Keratinocyte (primary cell): ENCODE measurements at regions not wholly inside any gene's neighbourhood (a gene's known extent, or its start where the extent isn't known, plus 50 kb on each side); places are given as distances from the start of the nearest gene placed in this dataset.

ENCODE experiments used
- DNase-seq: peaks from one replicate; pipeline ENCODE4 v3.0.0-alpha.2; 2011; ENCODE audit warnings: low read depth, missing footprints, low spot score
- FAIRE-seq: peaks from 2 replicates; lab custom pipeline; 2011; peaks lifted over from hg19 to GRCh38; lab: Jason Lieb, UNC
- H2AFZ ChIP-seq: 2 replicates; pipeline ENCODE4 v1.6.0; 2012; ENCODE audit warnings: low read length, control low read depth, inconsistent platforms; ENCODE audit not compliant: control insufficient read depth
- H3K27ac ChIP-seq: 2 replicates; pipeline ENCODE4 v1.5.1; 2011; ENCODE audit warnings: low read length; ENCODE audit not compliant: control insufficient read depth, insufficient read depth
- H3K27me3 ChIP-seq: 3 replicates; pipeline ENCODE4 v1.6.0; 2011; ENCODE audit warnings: low read length; ENCODE audit not compliant: control insufficient read depth, insufficient read depth; ENCODE audit errors: extremely low read depth
- H3K36me3 ChIP-seq, 2 experiments: 2 replicates in 1 of 2; 3 replicates in 1 of 2; pipeline ENCODE4 v1.5.1; 2011; ENCODE audit warnings: low read length in 2 of 2, mild to moderate bottlenecking in 1 of 2; ENCODE audit not compliant: control insufficient read depth in 2 of 2, insufficient read depth in 2 of 2; ENCODE audit errors: extremely low read depth in 1 of 2
- H3K4me1 ChIP-seq: 3 replicates; pipeline ENCODE4 v1.5.1; 2011; ENCODE audit warnings: low read length; ENCODE audit not compliant: control insufficient read depth, insufficient read depth; ENCODE audit errors: extremely low read depth
- H3K4me2 ChIP-seq: 3 replicates; pipeline ENCODE4 v1.6.0; 2011; ENCODE audit warnings: low read depth, low read length; ENCODE audit not compliant: control insufficient read depth, insufficient read depth; ENCODE audit errors: extremely low read depth
- H3K4me3 ChIP-seq, 3 experiments: fragments of 200-600 bp in 1 of 3; sonication (generic) in 1 of 3; 2 replicates in 2 of 3; 3 replicates in 1 of 3; pipeline ENCODE4 v1.5.1; 2011 to 2016; ENCODE audit warnings: low read length in 3 of 3, mild to moderate bottlenecking in 3 of 3, control low read depth in 2 of 3, inconsistent platforms in 1 of 3, low read depth in 1 of 3, mixed read lengths in 1 of 3, mixed run types in 1 of 3, moderate library complexity in 1 of 3; ENCODE audit not compliant: control insufficient read depth in 2 of 3, insufficient read depth in 2 of 3; ENCODE audit errors: extremely low read depth in 1 of 3
- H3K79me2 ChIP-seq: 2 replicates; pipeline ENCODE4 v1.6.0; 2012; ENCODE audit warnings: low read length; ENCODE audit not compliant: control insufficient read depth, insufficient read depth
- H3K9ac ChIP-seq: 3 replicates; pipeline ENCODE4 v1.6.0; 2011; ENCODE audit warnings: low read length; ENCODE audit not compliant: control insufficient read depth, insufficient read depth; ENCODE audit errors: extremely low read depth
- H3K9me1 ChIP-seq: 3 replicates; pipeline ENCODE4 v1.6.0; 2011; ENCODE audit warnings: low read length; ENCODE audit not compliant: control insufficient read depth, insufficient read depth; ENCODE audit errors: extremely low read depth
- H3K9me3 ChIP-seq: 2 replicates; pipeline ENCODE4 v1.5.1; 2012; ENCODE audit warnings: low read depth, low read length; ENCODE audit not compliant: control insufficient read depth
- H4K20me1 ChIP-seq: 3 replicates; pipeline ENCODE4 v1.6.0; 2011; ENCODE audit warnings: low read length; ENCODE audit not compliant: control insufficient read depth, insufficient read depth; ENCODE audit errors: extremely low read depth
- EZH2 ChIP-seq: IDR thresholded peaks from one replicate; pipeline ENCODE4 v1.6.1; 2012; ENCODE audit warnings: inconsistent platforms, mild to moderate bottlenecking, low read length, moderate library complexity
- dilution Hi-C: fragments of 300-500 bp; cut with MboI; formaldehyde crosslinking; loops from one replicate; pipeline ENCODE4 v1.7.0; 2020; ENCODE audit warnings: low sequenced_read_pairs; ENCODE audit not compliant: extremely low pct_ligation_motif_present
- TF ChIP-seq, protein P1 (sequence below), 3 experiments: IDR thresholded peaks in 1 of 3; conservative IDR thresholded peaks in 1 of 3; optimal IDR thresholded peaks in 1 of 3; 2 replicates in 2 of 3; 3 replicates in 1 of 3; pipeline versions ENCODE3 to v1.5.1; 2011; ENCODE audit warnings: low read length in 3 of 3, mild to moderate bottlenecking in 3 of 3, moderate library complexity in 2 of 3, control low read depth in 1 of 3, inconsistent platforms in 1 of 3; ENCODE audit not compliant: insufficient read depth in 2 of 3; ENCODE audit errors: extremely low read depth in 1 of 3

DNA sequence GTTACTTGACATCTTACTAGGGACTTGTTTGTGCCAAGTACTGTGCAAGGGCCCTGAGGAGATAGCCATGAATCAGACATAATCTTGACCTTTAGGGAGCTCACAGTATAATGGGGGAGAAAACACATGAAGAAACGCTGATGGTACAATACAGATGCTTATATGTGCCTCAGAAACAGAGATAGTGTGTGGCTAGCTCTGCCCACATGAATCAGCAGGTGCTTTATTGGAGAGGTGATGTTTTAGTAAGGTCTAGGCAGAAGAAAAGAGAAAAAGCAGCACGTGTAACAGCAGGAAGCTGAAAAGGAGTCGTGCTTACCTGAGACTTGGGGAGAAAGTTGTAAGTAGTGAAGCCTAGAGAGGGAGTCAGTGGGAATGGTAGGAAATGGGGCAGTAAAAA, 60.6 kb upstream of the LMO4 start:
- Histone ChIP-seq H3K4me2 (no peak overlapping the region), H3K36me3 (no peaks in the 10 kb centered on the region), H4K20me1 (no peaks in the 10 kb centered on the region), H3K79me2 (no peaks in the 10 kb centered on the region), H3K9ac (no peak overlapping the region), H2AFZ (no peak overlapping the region), H3K4me3 (no peak overlapping the region), H3K4me1 (no peaks in the 10 kb centered on the region), H3K27ac (no peak overlapping the region), H3K9me3 (no peaks in the 10 kb centered on the region), H3K9me1 (no peaks in the 10 kb centered on the region), H3K27me3 (no peaks in the 10 kb centered on the region)
- TF ChIP-seq, protein P1, sequence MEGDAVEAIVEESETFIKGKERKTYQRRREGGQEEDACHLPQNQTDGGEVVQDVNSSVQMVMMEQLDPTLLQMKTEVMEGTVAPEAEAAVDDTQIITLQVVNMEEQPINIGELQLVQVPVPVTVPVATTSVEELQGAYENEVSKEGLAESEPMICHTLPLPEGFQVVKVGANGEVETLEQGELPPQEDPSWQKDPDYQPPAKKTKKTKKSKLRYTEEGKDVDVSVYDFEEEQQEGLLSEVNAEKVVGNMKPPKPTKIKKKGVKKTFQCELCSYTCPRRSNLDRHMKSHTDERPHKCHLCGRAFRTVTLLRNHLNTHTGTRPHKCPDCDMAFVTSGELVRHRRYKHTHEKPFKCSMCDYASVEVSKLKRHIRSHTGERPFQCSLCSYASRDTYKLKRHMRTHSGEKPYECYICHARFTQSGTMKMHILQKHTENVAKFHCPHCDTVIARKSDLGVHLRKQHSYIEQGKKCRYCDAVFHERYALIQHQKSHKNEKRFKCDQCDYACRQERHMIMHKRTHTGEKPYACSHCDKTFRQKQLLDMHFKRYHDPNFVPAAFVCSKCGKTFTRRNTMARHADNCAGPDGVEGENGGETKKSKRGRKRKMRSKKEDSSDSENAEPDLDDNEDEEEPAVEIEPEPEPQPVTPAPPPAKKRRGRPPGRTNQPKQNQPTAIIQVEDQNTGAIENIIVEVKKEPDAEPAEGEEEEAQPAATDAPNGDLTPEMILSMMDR (optimal IDR thresholded peaks at IDR 0.05 in 1 of 3, IDR thresholded peaks at IDR 0.05 in 1 of 3, conservative IDR thresholded peaks at IDR 0.05 in 1 of 3; ENCODE audit: extremely low read depth in 1 of 3, insufficient read depth in 2 of 3, low read length in 3 of 3) = no peak
- TF ChIP-seq EZH2 = no peak
- FAIRE-seq (no peak), DNase-seq (no peak)
- dilution Hi-C loops = no loop called here

DNA sequence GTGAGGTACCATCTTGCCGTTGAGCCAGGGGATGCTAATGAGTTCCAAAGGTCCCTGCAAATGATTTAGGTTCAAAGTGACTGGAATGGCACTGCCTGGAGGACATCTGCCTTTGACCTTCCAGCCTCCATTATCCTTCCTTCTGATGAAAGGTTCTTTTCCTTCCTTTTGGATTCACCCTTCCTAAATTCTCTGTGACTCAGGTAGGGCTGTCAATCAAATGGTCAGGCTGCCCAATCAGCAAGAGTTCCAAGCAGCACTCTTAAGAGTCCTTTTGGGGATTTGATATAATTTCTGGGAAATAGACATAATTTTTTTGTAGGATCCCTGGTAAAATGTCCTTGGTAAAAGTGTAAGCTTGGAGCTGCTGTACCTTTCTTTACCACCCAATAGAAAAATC, 58.8 kb upstream of the LMO4 start:
- Histone ChIP-seq H3K9me3 (no peaks in the 10 kb centered on the region), H3K9me1 (no peaks in the 10 kb centered on the region), H4K20me1 (no peaks in the 10 kb centered on the region), H3K4me3 (no peak overlapping the region), H3K79me2 (no peaks in the 10 kb centered on the region), H3K4me1 (peaks cover under 1% of the 10 kb centered on the region), H3K4me2 (no peak overlapping the region), H3K36me3 (no peaks in the 10 kb centered on the region), H3K27ac (no peak overlapping the region), H3K27me3 (no peaks in the 10 kb centered on the region), H2AFZ (no peak overlapping the region), H3K9ac (no peak overlapping the region)
- DNase-seq (no peak), FAIRE-seq (no peak)
- no peak for TF ChIP-seq EZH2
- TF ChIP-seq, protein P1 (optimal IDR thresholded peaks at IDR 0.05 in 1 of 3, IDR thresholded peaks at IDR 0.05 in 1 of 3, conservative IDR thresholded peaks at IDR 0.05 in 1 of 3; ENCODE audit: extremely low read depth in 1 of 3, insufficient read depth in 2 of 3, low read length in 3 of 3) = no peak
- dilution Hi-C loops = no loop called here
